GM19025 (cell line): ENCODE measurements at regions not wholly inside any gene's neighbourhood (a gene's known extent, or its start where the extent isn't known, plus 50 kb on each side); places are given as distances from the start of the nearest gene placed in this dataset.

ENCODE experiments used
- ATAC-seq: cut with Tn5 transposase; IDR thresholded peaks from one replicate; pipeline ENCODE4 v1.9.1; 2021; ENCODE audit warnings: mild to moderate bottlenecking, low read depth, moderate library complexity; ENCODE audit not compliant: unreplicated experiment

GRCh38 chr5:143479394-143479793, 75.9 kb upstream of the NR3C1 start:
- no peak for ATAC-seq

DNA sequence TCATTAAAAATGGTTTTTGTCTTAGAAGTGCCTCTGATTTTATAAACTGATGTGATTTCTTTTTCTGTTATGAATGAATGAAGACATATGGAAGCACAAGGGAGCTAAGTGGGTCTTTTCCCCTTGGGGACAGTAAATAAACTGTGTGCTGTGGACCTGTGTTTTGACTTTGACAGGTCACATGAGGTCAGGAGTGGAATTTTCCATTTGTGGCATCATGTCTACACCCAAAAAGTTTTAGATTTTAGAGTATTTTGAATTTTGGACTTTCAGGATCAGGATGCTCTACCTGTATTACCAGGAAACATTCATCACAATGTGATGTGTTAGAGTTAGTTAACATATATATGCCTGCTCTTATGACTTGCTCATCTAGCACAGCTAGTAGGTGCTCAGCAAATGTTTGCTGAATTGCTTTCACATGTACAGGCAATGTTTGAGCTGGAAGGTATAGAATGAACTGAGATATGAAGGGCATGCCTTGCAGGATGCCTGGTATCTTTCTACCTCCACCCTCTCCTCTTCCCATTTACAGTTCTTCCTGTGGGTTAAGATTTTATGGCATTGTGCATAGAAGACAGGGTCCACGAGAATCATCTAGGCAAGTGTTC, 73.2 kb upstream of the NR3C1 start:
- no peak for ATAC-seq

- ATAC-seq: no peak
Measured at GRCh38 chr5:143474616-143475015, 71.1 kb upstream of the NR3C1 start.

DNA sequence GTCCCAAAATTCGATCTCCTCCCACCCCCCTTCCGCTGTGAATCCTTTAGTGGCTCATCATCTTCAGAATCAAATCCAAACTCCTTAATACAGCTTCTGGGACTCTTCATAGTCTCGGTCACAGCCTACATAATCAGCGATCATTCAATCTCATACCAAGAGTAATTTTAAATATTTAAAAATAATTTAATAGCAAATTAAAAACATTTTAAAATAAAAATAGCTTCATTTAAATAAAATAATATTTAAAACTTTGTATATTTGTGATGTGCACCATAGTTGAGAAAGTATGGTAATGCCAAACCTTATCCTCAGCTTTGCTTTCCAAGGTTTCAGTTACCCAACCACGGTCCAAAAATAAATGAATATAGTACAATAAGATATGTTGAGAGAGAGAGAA, 70.0 kb upstream of the NR3C1 start:
- ATAC-seq: no peak

- ATAC-seq: no peak
Measured at GRCh38 chr5:143472576-143472975, 69.1 kb upstream of the NR3C1 start.

- no peak for ATAC-seq
Measured at GRCh38 chr5:143471666-143472464, 68.4 kb upstream of the NR3C1 start.

- ATAC-seq: no peak
Measured at GRCh38 chr5:143471041-143471509, 67.6 kb upstream of the NR3C1 start.

- no peak for ATAC-seq
Measured at GRCh38 chr5:143470120-143470519, 66.6 kb upstream of the NR3C1 start.

DNA sequence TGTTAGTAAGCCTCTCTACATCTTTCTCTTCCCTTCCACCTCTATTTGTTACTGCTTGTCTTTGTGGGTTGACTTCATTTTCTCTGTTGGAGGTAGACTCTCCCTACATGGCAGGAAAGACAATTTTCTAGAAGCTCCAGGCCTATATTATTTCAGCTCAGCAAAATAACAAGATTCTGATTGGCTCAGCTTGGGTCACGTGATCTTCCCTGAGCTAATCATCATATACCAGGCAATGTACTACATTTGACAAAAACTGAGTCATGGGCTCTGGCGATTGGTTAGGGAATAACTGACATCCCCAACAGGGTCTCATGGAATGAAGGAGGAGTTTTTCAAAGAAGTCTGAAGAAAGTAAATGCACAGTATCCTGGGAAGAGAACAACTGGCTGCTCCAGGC, 65.6 kb upstream of the NR3C1 start:
- no peak for ATAC-seq

GRCh38 chr5:143466632-143467031, 63.1 kb upstream of the NR3C1 start:
- no peak for ATAC-seq

DNA sequence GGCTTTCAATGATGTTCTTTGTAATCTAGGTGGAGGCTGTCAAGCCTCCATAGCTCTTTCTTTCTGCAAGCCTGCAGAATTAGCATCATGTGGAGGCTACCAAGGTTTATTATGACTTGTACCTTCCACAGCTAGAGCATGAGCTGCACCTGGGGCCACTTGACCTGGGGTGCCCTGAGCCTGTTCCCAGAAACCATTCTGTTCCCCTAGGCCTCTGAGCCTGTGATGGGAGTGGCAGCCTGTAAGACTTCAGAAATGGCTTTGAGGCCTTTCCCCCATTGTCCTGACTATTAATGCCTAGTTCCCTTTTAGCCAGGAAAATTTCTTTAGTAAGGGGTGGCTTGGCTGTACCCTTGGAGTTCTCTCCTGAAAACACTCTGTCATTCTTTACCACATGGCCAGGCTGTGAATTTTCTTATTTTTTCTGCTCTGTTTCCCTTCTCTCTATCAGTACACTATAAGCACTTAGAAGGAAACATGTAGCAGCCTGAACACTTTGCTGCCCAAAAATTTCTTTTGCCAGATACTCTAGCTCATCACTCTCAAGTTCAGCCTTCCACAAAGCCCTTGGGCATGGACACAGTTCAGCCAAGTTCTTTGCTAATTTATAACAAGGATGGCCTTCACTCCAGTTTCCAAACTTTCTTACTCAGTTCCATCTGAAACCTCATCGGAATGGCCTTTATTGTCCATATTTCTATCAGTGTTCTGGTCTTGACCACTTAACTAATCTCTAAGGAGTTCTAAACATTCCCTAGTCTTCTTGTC, 61.4 kb upstream of the NR3C1 start:
- no peak for ATAC-seq

GRCh38 chr5:143462431-143462830, 58.9 kb upstream of the NR3C1 start:
- ATAC-seq: no peak

DNA sequence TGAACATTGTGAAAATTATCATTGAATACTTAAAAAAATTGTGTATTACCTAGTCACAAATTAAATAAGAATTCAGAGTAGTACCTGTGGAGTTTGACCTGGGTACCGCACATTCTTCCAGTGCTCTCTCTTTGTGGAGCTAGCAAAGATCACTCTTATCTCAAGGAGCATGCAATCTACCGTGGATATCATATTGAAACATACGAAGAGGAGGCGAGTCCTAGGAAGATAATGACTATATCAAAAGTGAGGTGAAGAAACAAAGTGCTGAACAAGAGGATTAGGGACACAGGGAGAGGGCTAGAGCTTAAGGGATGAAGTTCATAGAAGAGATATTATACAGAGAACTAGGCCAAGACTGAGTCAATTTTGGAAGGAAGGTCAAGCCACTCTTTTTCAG, 55.9 kb upstream of the NR3C1 start:
- no peak for ATAC-seq

- ATAC-seq: no peak
Measured at GRCh38 chr5:143456952-143457547, 53.6 kb upstream of the NR3C1 start.

DNA sequence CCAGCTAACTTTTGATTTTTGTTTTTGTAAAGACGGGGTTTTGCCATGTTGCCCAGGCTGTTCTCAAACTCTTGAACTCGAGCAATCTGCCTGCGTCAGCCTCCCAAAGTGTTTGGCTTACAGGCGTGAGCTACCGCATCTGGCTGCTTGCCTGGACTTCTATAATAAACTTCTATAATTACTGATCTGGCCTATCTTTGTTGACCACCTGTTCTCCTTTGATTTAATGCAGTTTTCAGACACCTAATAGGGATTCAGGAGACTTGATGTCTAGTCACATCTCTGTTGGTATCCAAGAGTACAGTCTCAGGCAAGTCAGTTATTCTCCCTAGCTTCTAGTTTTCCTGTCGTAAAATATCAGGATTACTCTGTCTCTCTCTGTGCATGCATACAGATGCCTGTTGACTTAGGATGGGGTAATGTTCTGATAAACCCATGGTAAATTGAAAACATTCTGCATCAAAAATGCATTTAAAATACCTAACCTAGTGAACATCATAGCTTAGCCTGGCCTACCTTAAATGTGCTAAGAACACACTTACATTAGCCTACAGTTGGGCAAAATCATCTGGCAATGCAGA, 51.5 kb upstream of the NR3C1 start:
- no peak for ATAC-seq

DNA sequence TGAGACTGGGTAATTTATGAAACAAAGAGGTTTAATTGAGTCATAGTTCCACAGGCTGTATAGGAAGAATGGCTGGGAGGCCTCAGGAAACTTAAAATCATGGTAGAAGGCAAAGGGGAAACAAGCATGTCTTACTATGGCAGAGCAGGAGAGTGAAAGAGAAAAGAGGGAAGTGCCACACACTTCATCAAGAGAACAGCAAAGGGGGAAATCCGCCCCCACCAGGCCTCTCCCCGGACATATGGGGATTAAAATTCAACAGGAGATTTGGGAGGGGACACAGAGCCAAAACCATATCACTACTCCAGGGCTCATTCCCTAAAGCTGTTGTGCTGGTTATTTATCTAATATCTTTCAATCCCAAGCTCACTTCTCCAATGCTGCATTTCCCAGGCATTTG, 50.2 kb upstream of the NR3C1 start:
- ATAC-seq: no peak
